ENCODE measurements at regions not wholly inside any gene's neighbourhood (a gene's known extent, or its start where the extent isn't known, plus 50 kb on each side); places are given as distances from the start of the nearest gene placed in this dataset.

DNA sequence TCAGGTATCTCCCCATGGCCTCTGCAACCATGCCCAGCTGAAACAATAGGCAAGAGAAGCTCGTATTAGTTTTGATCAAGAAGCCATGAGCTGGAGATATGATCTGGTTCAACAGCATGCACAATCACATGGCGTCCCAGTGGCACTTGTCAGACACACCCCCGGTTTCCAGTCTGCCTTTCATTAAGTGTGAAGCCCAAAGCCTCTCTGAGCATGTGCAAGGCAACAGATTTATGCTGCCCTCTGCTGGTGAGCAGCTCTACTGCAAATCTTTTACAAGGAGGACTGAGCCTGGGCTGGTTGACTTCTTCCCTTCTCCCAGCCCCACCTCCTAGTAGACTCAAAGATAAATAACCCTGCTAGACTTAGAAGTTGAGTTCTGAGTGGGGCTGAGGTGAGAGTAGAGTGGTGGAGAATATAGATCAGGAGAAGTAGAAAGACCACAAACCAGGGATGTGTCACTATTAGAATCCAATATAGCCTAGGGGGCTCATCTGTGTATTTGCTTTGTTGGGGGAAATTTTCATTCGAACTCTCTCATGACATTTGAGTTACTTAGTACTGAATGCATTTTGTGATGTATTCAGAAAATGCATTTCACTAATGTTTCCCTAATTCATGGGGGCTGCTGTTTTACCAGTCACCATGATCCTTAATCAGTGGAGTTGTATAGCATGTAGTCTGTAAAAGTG is 53.7 kb upstream of the MBIP start (continued):
- TF ChIP-seq, protein P1, sequence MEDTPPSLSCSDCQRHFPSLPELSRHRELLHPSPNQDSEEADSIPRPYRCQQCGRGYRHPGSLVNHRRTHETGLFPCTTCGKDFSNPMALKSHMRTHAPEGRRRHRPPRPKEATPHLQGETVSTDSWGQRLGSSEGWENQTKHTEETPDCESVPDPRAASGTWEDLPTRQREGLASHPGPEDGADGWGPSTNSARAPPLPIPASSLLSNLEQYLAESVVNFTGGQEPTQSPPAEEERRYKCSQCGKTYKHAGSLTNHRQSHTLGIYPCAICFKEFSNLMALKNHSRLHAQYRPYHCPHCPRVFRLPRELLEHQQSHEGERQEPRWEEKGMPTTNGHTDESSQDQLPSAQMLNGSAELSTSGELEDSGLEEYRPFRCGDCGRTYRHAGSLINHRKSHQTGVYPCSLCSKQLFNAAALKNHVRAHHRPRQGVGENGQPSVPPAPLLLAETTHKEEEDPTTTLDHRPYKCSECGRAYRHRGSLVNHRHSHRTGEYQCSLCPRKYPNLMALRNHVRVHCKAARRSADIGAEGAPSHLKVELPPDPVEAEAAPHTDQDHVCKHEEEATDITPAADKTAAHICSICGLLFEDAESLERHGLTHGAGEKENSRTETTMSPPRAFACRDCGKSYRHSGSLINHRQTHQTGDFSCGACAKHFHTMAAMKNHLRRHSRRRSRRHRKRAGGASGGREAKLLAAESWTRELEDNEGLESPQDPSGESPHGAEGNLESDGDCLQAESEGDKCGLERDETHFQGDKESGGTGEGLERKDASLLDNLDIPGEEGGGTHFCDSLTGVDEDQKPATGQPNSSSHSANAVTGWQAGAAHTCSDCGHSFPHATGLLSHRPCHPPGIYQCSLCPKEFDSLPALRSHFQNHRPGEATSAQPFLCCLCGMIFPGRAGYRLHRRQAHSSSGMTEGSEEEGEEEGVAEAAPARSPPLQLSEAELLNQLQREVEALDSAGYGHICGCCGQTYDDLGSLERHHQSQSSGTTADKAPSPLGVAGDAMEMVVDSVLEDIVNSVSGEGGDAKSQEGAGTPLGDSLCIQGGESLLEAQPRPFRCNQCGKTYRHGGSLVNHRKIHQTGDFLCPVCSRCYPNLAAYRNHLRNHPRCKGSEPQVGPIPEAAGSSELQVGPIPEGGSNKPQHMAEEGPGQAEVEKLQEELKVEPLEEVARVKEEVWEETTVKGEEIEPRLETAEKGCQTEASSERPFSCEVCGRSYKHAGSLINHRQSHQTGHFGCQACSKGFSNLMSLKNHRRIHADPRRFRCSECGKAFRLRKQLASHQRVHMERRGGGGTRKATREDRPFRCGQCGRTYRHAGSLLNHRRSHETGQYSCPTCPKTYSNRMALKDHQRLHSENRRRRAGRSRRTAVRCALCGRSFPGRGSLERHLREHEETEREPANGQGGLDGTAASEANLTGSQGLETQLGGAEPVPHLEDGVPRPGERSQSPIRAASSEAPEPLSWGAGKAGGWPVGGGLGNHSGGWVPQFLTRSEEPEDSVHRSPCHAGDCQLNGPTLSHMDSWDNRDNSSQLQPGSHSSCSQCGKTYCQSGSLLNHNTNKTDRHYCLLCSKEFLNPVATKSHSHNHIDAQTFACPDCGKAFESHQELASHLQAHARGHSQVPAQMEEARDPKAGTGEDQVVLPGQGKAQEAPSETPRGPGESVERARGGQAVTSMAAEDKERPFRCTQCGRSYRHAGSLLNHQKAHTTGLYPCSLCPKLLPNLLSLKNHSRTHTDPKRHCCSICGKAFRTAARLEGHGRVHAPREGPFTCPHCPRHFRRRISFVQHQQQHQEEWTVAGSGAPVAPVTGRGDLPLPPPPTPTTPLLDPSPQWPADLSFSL (CRISPR knock-in tag; IDR thresholded peaks at IDR 0.05), result no peak
- TF ChIP-seq, protein P2, sequence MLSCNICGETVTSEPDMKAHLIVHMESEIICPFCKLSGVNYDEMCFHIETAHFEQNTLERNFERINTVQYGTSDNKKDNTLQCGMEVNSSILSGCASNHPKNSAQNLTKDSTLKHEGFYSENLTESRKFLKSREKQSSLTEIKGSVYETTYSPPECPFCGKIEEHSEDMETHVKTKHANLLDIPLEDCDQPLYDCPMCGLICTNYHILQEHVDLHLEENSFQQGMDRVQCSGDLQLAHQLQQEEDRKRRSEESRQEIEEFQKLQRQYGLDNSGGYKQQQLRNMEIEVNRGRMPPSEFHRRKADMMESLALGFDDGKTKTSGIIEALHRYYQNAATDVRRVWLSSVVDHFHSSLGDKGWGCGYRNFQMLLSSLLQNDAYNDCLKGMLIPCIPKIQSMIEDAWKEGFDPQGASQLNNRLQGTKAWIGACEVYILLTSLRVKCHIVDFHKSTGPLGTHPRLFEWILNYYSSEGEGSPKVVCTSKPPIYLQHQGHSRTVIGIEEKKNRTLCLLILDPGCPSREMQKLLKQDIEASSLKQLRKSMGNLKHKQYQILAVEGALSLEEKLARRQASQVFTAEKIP (CRISPR knock-in tag; IDR thresholded peaks at IDR 0.05; ENCODE audit: borderline replicate concordance), result no peak
- TF ChIP-seq, protein P3, sequence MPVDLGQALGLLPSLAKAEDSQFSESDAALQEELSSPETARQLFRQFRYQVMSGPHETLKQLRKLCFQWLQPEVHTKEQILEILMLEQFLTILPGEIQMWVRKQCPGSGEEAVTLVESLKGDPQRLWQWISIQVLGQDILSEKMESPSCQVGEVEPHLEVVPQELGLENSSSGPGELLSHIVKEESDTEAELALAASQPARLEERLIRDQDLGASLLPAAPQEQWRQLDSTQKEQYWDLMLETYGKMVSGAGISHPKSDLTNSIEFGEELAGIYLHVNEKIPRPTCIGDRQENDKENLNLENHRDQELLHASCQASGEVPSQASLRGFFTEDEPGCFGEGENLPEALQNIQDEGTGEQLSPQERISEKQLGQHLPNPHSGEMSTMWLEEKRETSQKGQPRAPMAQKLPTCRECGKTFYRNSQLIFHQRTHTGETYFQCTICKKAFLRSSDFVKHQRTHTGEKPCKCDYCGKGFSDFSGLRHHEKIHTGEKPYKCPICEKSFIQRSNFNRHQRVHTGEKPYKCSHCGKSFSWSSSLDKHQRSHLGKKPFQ (CRISPR knock-in tag; IDR thresholded peaks at IDR 0.05; ENCODE audit: insufficient replicate concordance), result no peak
- TF ChIP-seq GTF3A (CRISPR knock-in tag; conservative IDR thresholded peaks at IDR 0.05), result no peak
- TF ChIP-seq KDM2A (CRISPR knock-in tag; IDR thresholded peaks at IDR 0.05; ENCODE audit: borderline replicate concordance, low read depth), result peak; percentile 58
- TF ChIP-seq, protein P4, sequence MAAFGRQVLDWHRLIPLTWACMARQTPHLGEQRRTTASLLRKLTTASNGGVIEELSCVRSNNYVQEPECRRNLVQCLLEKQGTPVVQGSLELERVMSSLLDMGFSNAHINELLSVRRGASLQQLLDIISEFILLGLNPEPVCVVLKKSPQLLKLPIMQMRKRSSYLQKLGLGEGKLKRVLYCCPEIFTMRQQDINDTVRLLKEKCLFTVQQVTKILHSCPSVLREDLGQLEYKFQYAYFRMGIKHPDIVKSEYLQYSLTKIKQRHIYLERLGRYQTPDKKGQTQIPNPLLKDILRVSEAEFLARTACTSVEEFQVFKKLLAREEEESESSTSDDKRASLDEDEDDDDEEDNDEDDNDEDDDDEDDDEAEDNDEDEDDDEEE (CRISPR knock-in tag; IDR thresholded peaks at IDR 0.05), result no peak
- TF ChIP-seq ZNF564 (CRISPR knock-in tag; IDR thresholded peaks at IDR 0.05), result no peak
- TF ChIP-seq ZNF780A (CRISPR knock-in tag; IDR thresholded peaks at IDR 0.05), result no peak
- TF ChIP-seq NR2F1 (CRISPR knock-in tag; IDR thresholded peaks at IDR 0.05), result peak in 1 of 2 experiments; percentile 20; a peak in 1 of 4 replicates
- TF ChIP-seq, protein P5, sequence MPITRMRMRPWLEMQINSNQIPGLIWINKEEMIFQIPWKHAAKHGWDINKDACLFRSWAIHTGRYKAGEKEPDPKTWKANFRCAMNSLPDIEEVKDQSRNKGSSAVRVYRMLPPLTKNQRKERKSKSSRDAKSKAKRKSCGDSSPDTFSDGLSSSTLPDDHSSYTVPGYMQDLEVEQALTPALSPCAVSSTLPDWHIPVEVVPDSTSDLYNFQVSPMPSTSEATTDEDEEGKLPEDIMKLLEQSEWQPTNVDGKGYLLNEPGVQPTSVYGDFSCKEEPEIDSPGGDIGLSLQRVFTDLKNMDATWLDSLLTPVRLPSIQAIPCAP (CRISPR knock-in tag; IDR thresholded peaks at IDR 0.05; ENCODE audit: low read depth), result no peak
- no peak for TF ChIP-seq ZNF251 (CRISPR knock-in tag; IDR thresholded peaks at IDR 0.05)
- no peak for TF ChIP-seq FOSL1 (CRISPR knock-in tag; IDR thresholded peaks at IDR 0.05; ENCODE audit: borderline replicate concordance)
- no peak for TF ChIP-seq RBAK (CRISPR knock-in tag; IDR thresholded peaks at IDR 0.05)
- TF ChIP-seq, protein P6, sequence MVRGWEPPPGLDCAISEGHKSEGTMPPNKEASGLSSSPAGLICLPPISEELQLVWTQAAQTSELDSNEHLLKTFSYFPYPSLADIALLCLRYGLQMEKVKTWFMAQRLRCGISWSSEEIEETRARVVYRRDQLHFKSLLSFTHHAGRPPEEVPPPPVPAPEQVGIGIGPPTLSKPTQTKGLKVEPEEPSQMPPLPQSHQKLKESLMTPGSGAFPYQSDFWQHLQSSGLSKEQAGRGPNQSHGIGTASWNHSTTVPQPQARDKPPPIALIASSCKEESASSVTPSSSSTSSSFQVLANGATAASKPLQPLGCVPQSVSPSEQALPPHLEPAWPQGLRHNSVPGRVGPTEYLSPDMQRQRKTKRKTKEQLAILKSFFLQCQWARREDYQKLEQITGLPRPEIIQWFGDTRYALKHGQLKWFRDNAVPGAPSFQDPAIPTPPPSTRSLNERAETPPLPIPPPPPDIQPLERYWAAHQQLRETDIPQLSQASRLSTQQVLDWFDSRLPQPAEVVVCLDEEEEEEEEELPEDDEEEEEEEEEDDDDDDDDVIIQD (CRISPR knock-in tag; IDR thresholded peaks at IDR 0.05; ENCODE audit: low read depth), result peak; percentile 67; the same call in 1 of the 2 replicates
- no peak for TF ChIP-seq PTBP1 (IDR thresholded peaks at IDR 0.05; ENCODE audit: low read depth, low read length, poor library complexity, severe bottlenecking)

Measured in HepG2 (cell line).